Prostate gland (tissue), 2 donors: ENCODE measurements at regions not wholly inside any gene's neighbourhood (a gene's known extent, or its start where the extent isn't known, plus 50 kb on each side); places are given as distances from the start of the nearest gene placed in this dataset.

ENCODE experiments used
- CTCF ChIP-seq, 4 experiments: fragments of 200-600 bp in 2 of 4; fragments of 450-650 bp in 2 of 4; sonication (generic) in 2 of 4; IDR thresholded peaks; 1 replicate in 3 of 4; 2 replicates in 1 of 4; pipeline ENCODE4 v1.5.1; 2016 to 2019; ENCODE audit warnings: antibody characterized with exemption in 4 of 4, mild to moderate bottlenecking in 2 of 4, moderate library complexity in 2 of 4
- POLR2AphosphoS5 ChIP-seq: sonication (generic); formaldehyde crosslinking; IDR thresholded peaks from one replicate; pipeline ENCODE4 v1.6.1; 2017; ENCODE audit warnings: antibody characterized with exemption

GRCh38 chr13:57045826-57046546 is 94.7 kb upstream of the PRR20A start:
- TF ChIP-seq CTCF (IDR thresholded peaks at IDR 0.05), result no peak
- no peak for TF ChIP-seq POLR2AphosphoS5
